ENCODE measurements at regions not wholly inside any gene's neighbourhood (a gene's known extent, or its start where the extent isn't known, plus 50 kb on each side); places are given as distances from the start of the nearest gene placed in this dataset.
A peak's percentile ranks its signal among the peaks of the same experiment; 100 is the strongest.

GRCh38 chr5:60444661-60445360, 255.2 kb downstream of the DEPDC1B start:
- TF ChIP-seq TAF1 (IDR thresholded peaks at IDR 0.05; ENCODE audit: borderline replicate concordance, insufficient read depth, low read length): no peak
- TF ChIP-seq SIN3A (IDR thresholded peaks at IDR 0.05; ENCODE audit: borderline replicate concordance, insufficient read depth, low read length): no peak
- no peak for TF ChIP-seq POLR2AphosphoS5 (IDR thresholded peaks at IDR 0.05; ENCODE audit: low read depth, low read length)
- no peak for TF ChIP-seq REST (IDR thresholded peaks at IDR 0.05; ENCODE audit: insufficient read depth in 1 of 2, low read depth in 2 of 2, low read length in 2 of 2)
- peak; percentile 13 for TF ChIP-seq FOXP2 (optimal IDR thresholded peaks at IDR 0.05; ENCODE audit: borderline replicate concordance, extremely low read depth, extremely low read length, insufficient read depth)

- no peak for TF ChIP-seq REST (IDR thresholded peaks at IDR 0.05; ENCODE audit: insufficient read depth in 1 of 2, low read depth in 2 of 2, low read length in 2 of 2)
- TF ChIP-seq SIN3A (IDR thresholded peaks at IDR 0.05; ENCODE audit: borderline replicate concordance, insufficient read depth, low read length): no peak
- TF ChIP-seq FOXP2 (optimal IDR thresholded peaks at IDR 0.05; ENCODE audit: borderline replicate concordance, extremely low read depth, extremely low read length, insufficient read depth): no peak
- no peak for TF ChIP-seq TAF1 (IDR thresholded peaks at IDR 0.05; ENCODE audit: borderline replicate concordance, insufficient read depth, low read length)
- TF ChIP-seq POLR2AphosphoS5 (IDR thresholded peaks at IDR 0.05; ENCODE audit: low read depth, low read length): no peak
Observed at GRCh38 chr5:60439552-60439951, 260.4 kb downstream of the DEPDC1B start.

GRCh38 chr5:60437308-60437707, 262.7 kb downstream of the DEPDC1B start:
- no peak for TF ChIP-seq TAF1 (IDR thresholded peaks at IDR 0.05; ENCODE audit: borderline replicate concordance, insufficient read depth, low read length)

- TF ChIP-seq FOXP2 (optimal IDR thresholded peaks at IDR 0.05; ENCODE audit: borderline replicate concordance, extremely low read depth, extremely low read length, insufficient read depth) (no peak), TAF1 (IDR thresholded peaks at IDR 0.05; ENCODE audit: borderline replicate concordance, insufficient read depth, low read length) (no peak), SIN3A (IDR thresholded peaks at IDR 0.05; ENCODE audit: borderline replicate concordance, insufficient read depth, low read length) (no peak), POLR2AphosphoS5 (IDR thresholded peaks at IDR 0.05; ENCODE audit: low read depth, low read length) (no peak), REST (IDR thresholded peaks at IDR 0.05; ENCODE audit: insufficient read depth in 1 of 2, low read depth in 2 of 2, low read length in 2 of 2) (no peak)
Observed at GRCh38 chr5:60436518-60436917, 263.4 kb downstream of the DEPDC1B start.

- TF ChIP-seq TAF1 (IDR thresholded peaks at IDR 0.05; ENCODE audit: borderline replicate concordance, insufficient read depth, low read length): no peak
- TF ChIP-seq FOXP2 (optimal IDR thresholded peaks at IDR 0.05; ENCODE audit: borderline replicate concordance, extremely low read depth, extremely low read length, insufficient read depth): no peak
- no peak for TF ChIP-seq POLR2AphosphoS5 (IDR thresholded peaks at IDR 0.05; ENCODE audit: low read depth, low read length)
- no peak for TF ChIP-seq SIN3A (IDR thresholded peaks at IDR 0.05; ENCODE audit: borderline replicate concordance, insufficient read depth, low read length)
- no peak for TF ChIP-seq REST (IDR thresholded peaks at IDR 0.05; ENCODE audit: insufficient read depth in 1 of 2, low read depth in 2 of 2, low read length in 2 of 2)
Observed at GRCh38 chr5:60435808-60436207, 264.2 kb downstream of the DEPDC1B start.
